ENCODE measurements at regions not wholly inside any gene's neighbourhood (a gene's known extent, or its start where the extent isn't known, plus 50 kb on each side); places are given as distances from the start of the nearest gene placed in this dataset.

DNA sequence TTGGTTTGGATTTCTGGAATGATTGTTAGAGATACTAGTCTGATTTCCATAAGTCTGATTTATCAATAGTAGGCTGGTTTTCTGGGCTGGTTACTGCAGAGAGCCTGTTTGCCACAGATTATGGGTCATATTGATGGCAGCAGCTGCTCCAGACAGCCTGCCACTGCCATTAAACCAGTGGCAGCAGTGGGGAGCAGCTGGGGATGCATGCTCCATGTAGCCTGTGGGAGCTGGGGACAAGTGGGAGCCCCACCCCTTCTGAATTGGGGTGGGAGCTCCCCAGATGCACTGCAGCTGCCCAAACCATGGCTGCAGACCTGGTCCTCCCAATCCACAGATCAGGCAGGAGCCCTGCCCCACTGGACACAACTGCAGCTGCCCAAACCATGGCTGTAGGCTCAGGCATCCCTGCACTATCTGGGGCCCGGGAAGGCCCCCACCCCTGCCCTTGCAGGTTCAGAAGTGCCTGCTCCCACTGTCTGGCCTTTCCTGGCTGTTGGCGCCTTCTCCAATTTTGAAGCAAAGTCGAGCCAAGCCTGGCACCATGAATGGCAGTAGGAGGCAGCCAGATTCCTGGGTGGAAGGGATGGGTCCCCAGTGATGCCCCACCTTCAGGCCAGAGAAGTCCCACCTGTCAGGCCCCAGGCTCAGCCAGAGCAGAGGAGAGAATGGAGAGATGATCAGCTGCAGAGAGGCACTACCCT is 402.9 kb upstream of the TYRP1 start:
- Histone ChIP-seq H3K4me1 (ENCODE audit: insufficient read depth, low read length) (no peaks in the 10 kb centered on the region), H3K36me3 (ENCODE audit: insufficient read depth, low read length) (no peaks in the 10 kb centered on the region), H4K20me1 (ENCODE audit: insufficient read depth, low read length) (no peaks in the 10 kb centered on the region), H3K4me2 (ENCODE audit: insufficient read depth, low read length) (no peak overlapping the region), H3K27ac (ENCODE audit: low read depth, low read length) (no peak overlapping the region), H3K9me3 (ENCODE audit: low read depth, low read length) (peaks cover 3% of the 10 kb centered on the region), H3K79me2 (ENCODE audit: insufficient read depth, low read length) (no peaks in the 10 kb centered on the region), H3K27me3 (ENCODE audit: insufficient read depth, low read length) (no peaks in the 10 kb centered on the region), H2AFZ (ENCODE audit: low read length) (no peak overlapping the region), H3K4me3 (ENCODE audit: insufficient read depth, low read length) (no peak overlapping the region)
- TF ChIP-seq, protein P1, sequence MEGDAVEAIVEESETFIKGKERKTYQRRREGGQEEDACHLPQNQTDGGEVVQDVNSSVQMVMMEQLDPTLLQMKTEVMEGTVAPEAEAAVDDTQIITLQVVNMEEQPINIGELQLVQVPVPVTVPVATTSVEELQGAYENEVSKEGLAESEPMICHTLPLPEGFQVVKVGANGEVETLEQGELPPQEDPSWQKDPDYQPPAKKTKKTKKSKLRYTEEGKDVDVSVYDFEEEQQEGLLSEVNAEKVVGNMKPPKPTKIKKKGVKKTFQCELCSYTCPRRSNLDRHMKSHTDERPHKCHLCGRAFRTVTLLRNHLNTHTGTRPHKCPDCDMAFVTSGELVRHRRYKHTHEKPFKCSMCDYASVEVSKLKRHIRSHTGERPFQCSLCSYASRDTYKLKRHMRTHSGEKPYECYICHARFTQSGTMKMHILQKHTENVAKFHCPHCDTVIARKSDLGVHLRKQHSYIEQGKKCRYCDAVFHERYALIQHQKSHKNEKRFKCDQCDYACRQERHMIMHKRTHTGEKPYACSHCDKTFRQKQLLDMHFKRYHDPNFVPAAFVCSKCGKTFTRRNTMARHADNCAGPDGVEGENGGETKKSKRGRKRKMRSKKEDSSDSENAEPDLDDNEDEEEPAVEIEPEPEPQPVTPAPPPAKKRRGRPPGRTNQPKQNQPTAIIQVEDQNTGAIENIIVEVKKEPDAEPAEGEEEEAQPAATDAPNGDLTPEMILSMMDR (IDR thresholded peaks at IDR 0.05; ENCODE audit: extremely low read depth, low read depth, low read length), result no peak
- no peak for DNase-seq (ENCODE audit: insufficient read length, low spot score, missing footprints)

DNA sequence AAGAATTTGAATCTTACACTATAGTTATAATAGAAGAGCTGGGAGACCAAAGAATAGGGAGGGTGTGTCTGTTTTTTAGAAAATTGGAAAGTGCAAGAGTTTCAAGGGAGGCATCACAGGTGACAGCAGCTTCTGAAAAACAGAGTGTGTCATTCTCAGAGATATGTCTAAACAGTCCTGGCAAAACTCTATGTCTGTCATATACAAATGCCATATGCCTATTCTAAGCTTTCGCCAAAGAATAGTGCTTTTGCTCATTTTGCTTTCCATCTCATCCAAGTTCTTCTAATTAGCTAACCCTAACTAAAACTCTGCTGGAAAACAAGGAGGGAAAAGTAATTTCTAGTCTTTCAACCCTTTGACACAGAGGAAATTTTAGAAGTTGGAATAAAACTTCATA is 388.0 kb upstream of the TYRP1 start:
- H3K79me2 ChIP-seq (ENCODE audit: insufficient read depth, low read length), result no peaks in the 10 kb centered on the region
- no peak overlapping the region for H2AFZ ChIP-seq (ENCODE audit: low read length)
- no peaks in the 10 kb centered on the region for H3K27me3 ChIP-seq (ENCODE audit: insufficient read depth, low read length)
- no peak overlapping the region for H3K27ac ChIP-seq (ENCODE audit: low read depth, low read length)
- H3K4me1 ChIP-seq (ENCODE audit: insufficient read depth, low read length), result no peaks in the 10 kb centered on the region
- TF ChIP-seq, protein P1 (IDR thresholded peaks at IDR 0.05; ENCODE audit: extremely low read depth, low read depth, low read length), result no peak
- DNase-seq (ENCODE audit: insufficient read length, low spot score, missing footprints), result no peak
- H3K36me3 ChIP-seq (ENCODE audit: insufficient read depth, low read length), result no peaks in the 10 kb centered on the region
- H3K4me2 ChIP-seq (ENCODE audit: insufficient read depth, low read length), result no peak overlapping the region
- H3K4me3 ChIP-seq (ENCODE audit: insufficient read depth, low read length), result no peak overlapping the region
- H3K9me3 ChIP-seq (ENCODE audit: low read depth, low read length), result no peaks in the 10 kb centered on the region
- H4K20me1 ChIP-seq (ENCODE audit: insufficient read depth, low read length), result no peaks in the 10 kb centered on the region

DNA sequence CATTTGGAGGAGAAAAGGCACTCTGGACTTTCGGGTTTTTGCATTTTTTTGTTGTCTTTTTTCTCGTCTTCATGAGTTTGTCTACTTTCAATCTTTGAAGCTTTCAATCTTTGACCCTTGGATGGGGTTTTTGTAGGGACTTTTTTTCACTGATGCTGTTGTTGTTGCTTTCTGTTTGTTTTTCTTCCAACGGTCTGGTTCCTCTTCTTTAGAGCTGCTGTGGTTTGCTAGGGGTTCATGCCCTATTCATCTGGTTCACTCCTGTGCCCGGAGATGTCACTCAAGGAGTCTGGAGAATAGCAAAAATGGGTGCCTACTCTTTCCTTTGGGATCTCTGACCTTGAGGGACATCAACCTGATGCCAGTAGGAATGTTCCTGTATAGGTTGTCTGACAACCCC is 378.6 kb upstream of the TYRP1 start:
- H3K4me1 ChIP-seq (ENCODE audit: insufficient read depth, low read length), result no peaks in the 10 kb centered on the region
- peaks cover 2% of the 10 kb centered on the region for H3K9me3 ChIP-seq (ENCODE audit: low read depth, low read length)
- H2AFZ ChIP-seq (ENCODE audit: low read length), result no peak overlapping the region
- DNase-seq (ENCODE audit: insufficient read length, low spot score, missing footprints), result no peak
- H3K27me3 ChIP-seq (ENCODE audit: insufficient read depth, low read length), result no peaks in the 10 kb centered on the region
- TF ChIP-seq, protein P1 (IDR thresholded peaks at IDR 0.05; ENCODE audit: extremely low read depth, low read depth, low read length), result no peak
- no peaks in the 10 kb centered on the region for H3K79me2 ChIP-seq (ENCODE audit: insufficient read depth, low read length)
- H3K4me3 ChIP-seq (ENCODE audit: insufficient read depth, low read length), result no peak overlapping the region
- no peaks in the 10 kb centered on the region for H4K20me1 ChIP-seq (ENCODE audit: insufficient read depth, low read length)
- no peak overlapping the region for H3K27ac ChIP-seq (ENCODE audit: low read depth, low read length)
- no peak overlapping the region for H3K4me2 ChIP-seq (ENCODE audit: insufficient read depth, low read length)
- no peaks in the 10 kb centered on the region for H3K36me3 ChIP-seq (ENCODE audit: insufficient read depth, low read length)

DNA sequence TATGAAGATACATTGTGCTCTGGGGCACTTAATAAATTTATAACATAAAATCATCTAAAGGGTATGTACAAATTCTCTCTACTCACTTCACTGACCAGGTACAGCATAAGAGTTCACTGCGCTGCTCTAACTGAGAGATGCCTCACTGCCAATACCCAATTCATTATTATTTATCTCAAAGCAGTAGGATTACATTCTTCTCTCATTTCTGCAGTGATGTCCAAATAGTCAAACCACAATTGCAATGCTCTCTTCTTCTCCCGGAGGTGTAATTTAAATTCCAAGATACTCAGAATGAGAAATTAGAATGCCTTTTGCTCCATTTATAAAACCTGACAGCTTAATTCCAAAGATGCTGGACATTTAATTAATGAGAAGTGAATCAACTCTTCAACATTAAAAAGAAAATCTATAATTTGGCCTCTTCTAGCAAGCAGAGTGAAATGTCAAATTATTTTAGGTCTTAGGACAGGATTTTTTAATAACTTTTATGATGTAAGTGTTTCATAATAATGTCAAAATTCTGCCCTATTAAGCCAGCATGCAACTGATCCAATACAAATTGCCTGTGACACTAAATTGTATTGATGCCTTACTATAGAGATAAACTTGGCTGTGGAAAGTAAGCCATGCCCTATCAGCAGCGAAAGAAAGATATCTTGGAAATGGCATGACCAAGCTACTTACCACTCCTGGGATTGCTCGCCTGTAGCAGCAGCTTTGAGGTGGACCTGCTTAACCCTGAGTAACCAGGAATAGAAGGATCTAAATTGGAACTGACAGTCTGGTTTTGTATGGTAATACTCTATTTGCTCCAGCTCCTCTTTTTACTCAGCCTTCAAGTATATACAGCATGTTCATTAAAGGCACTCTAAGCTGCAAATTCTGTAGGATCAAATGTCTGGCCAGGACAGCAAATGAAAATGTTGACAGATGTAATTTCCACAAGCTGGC is 374.2 kb upstream of the TYRP1 start:
- Histone ChIP-seq H3K27ac (ENCODE audit: low read depth, low read length) (no peak overlapping the region), H2AFZ (ENCODE audit: low read length) (no peak overlapping the region), H3K4me3 (ENCODE audit: insufficient read depth, low read length) (no peak overlapping the region), H3K4me1 (ENCODE audit: insufficient read depth, low read length) (no peaks in the 10 kb centered on the region), H4K20me1 (ENCODE audit: insufficient read depth, low read length) (no peaks in the 10 kb centered on the region), H3K79me2 (ENCODE audit: insufficient read depth, low read length) (no peaks in the 10 kb centered on the region), H3K9me3 (ENCODE audit: low read depth, low read length) (peaks cover 4% of the 10 kb centered on the region), H3K36me3 (ENCODE audit: insufficient read depth, low read length) (no peaks in the 10 kb centered on the region), H3K27me3 (ENCODE audit: insufficient read depth, low read length) (no peaks in the 10 kb centered on the region), H3K4me2 (ENCODE audit: insufficient read depth, low read length) (no peak overlapping the region)
- TF ChIP-seq, protein P1 (IDR thresholded peaks at IDR 0.05; ENCODE audit: extremely low read depth, low read depth, low read length), result no peak
- DNase-seq (ENCODE audit: insufficient read length, low spot score, missing footprints), result no peak

Measured in osteoblast (primary cell).